T-cell (primary cell): ENCODE measurements at regions not wholly inside any gene's neighbourhood (a gene's known extent, or its start where the extent isn't known, plus 50 kb on each side); places are given as distances from the start of the nearest gene placed in this dataset.

ENCODE experiments used
- ATAC-seq, 4 experiments: fragments of 200-7000 bp in 3 of 4; fragments of 150-1000 bp in 1 of 4; cut with Tn5 transposase; replicated peaks in 1 of 4; 1 replicate in 3 of 4; 2 replicates in 1 of 4; pipeline ENCODE4 v1.10.0; 2021; ENCODE audit warnings: moderate library complexity in 3 of 4, mild to moderate bottlenecking in 2 of 4, moderate number of reproducible peaks in 1 of 4
- CTCF ChIA-PET, 2 donors: fragments of 300-600 bp; sonication (Branson Sonifier 250); formaldehyde crosslinking; loops; one replicate each; lab custom pipeline; 2022; ENCODE audit warnings: antibody characterized with exemption in 2 of 2; lab: Charles Lee
- POLR2A ChIA-PET, 2 donors: fragments of 300-600 bp; sonication (Branson Sonifier 250); formaldehyde crosslinking; loops; one replicate each; lab custom pipeline; 2022; ENCODE audit warnings: antibody characterized with exemption in 2 of 2; lab: Charles Lee
- DNase-seq, 35 experiments: peaks; one replicate each; pipeline versions ENCODE4 v3.0.0 to v3.0.0-alpha.2; 2013 to 2023
- H3K27ac ChIP-seq: one replicate; pipeline ENCODE4 v1.5.1; 2013; ENCODE audit warnings: low read length
- H3K27me3 ChIP-seq, 2 experiments: replicated peaks in 1 of 2; 1 replicate in 1 of 2; 2 replicates in 1 of 2; pipeline versions ENCODE4 v1.6.1 to v1.7.0; 2013; ENCODE audit warnings: low read length in 1 of 2, mixed read lengths in 1 of 2; ENCODE audit not compliant: control insufficient read depth in 2 of 2, insufficient read depth in 2 of 2; ENCODE audit errors: extremely low read depth in 1 of 2
- H3K36me3 ChIP-seq, 2 donors: 1 replicate in 1 of 2; 2 replicates in 1 of 2; pipeline versions ENCODE4 v1.6.1 to v1.7.0; 2013; ENCODE audit warnings: low read length in 1 of 2; ENCODE audit not compliant: control insufficient read depth in 2 of 2, insufficient read depth in 1 of 2; ENCODE audit errors: extremely low read depth in 1 of 2
- H3K4me1 ChIP-seq, 2 experiments: 1 replicate in 1 of 2; 2 replicates in 1 of 2; pipeline versions ENCODE4 v1.6.1 to v1.7.0; 2013; ENCODE audit warnings: low read length in 2 of 2, mixed read lengths in 1 of 2; ENCODE audit not compliant: insufficient read depth in 2 of 2, control insufficient read depth in 1 of 2; ENCODE audit errors: extremely low read depth in 1 of 2
- H3K4me3 ChIP-seq, 2 donors: 1 replicate in 1 of 2; 2 replicates in 1 of 2; pipeline versions ENCODE4 v1.5.1 to v1.7.0; 2013; ENCODE audit warnings: mild to moderate bottlenecking in 2 of 2, low read length in 1 of 2, moderate library complexity in 1 of 2; ENCODE audit not compliant: control insufficient read depth in 1 of 2; ENCODE audit errors: extremely low read depth in 1 of 2
- H3K9me3 ChIP-seq: 2 replicates; pipeline ENCODE4 v1.7.0; 2013
- H3K27ac Mint-ChIP-seq, 2 donors: one replicate each; pipeline ENCODE4 v1.8.0; 2020 to 2021; ENCODE audit warnings: mild to moderate bottlenecking in 2 of 2, mixed read lengths in 2 of 2
- H3K27me3 Mint-ChIP-seq, 2 donors: one replicate each; pipeline ENCODE4 v1.8.0; 2021 to 2022; ENCODE audit warnings: mixed read lengths in 2 of 2
- H3K36me3 Mint-ChIP-seq: one replicate; pipeline ENCODE4 v1.8.0; 2021; ENCODE audit warnings: mixed read lengths
- H3K4me1 Mint-ChIP-seq, 3 donors: one replicate each; pipeline ENCODE4 v1.8.0; 2020 to 2022; ENCODE audit warnings: mixed read lengths in 3 of 3, mild to moderate bottlenecking in 1 of 3
- H3K4me3 Mint-ChIP-seq, 3 donors: one replicate each; pipeline ENCODE4 v1.8.0; 2020 to 2022; ENCODE audit warnings: mild to moderate bottlenecking in 3 of 3, mixed read lengths in 3 of 3, moderate library complexity in 3 of 3
- H3K9me3 Mint-ChIP-seq, 3 donors: one replicate each; pipeline ENCODE4 v1.8.0; 2020 to 2022; ENCODE audit warnings: mixed read lengths in 3 of 3
- WGBS: methylation state at CpG from one replicate; pipeline ENCODE4 v1.1.5; 2013; ENCODE audit warnings: missing lambda C conversion rate; ENCODE audit not compliant: insufficient coverage; 5-methylcytosine and 5-hydroxymethylcytosine counted together

DNA sequence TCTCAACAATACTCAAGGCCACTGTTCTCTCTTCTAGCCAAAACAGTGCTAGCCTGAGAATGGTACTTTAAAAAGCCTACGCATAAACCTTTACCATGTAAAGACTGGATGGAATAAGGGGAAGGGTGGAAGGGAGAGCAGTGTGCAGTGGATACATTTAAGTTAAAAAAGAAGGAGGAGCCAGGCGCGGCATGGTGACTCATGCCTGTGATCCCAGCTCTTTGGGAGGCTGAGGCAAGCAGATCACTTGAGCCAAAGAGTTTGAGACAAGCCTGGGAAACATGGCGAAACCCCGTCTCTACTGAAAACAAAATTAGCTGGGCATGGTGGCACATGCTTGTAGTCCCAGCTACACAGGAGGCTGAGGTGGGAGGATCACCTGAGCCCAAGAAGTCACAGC, 127.7 kb upstream of the KIF2A start:
- ChIA-PET CTCF (no interaction called here), POLR2A (no interaction called here)
- Histone ChIP-seq H3K9me3 (no peaks in the 10 kb centered on the region), H3K4me3 (no peak overlapping the region), H3K4me1 (no peaks in the 10 kb centered on the region), H3K36me3 (no peaks in the 10 kb centered on the region), H3K27me3 (peaks cover 0 to 18% of the 10 kb centered on the region in 2 experiments), H3K27ac (no peak overlapping the region)
- DNase-seq (no peak), ATAC-seq (no peak)
- peaks cover 19 to 28% of the 10 kb centered on the region in 2 donors for H3K27me3 Mint-ChIP-seq
- H3K9me3 Mint-ChIP-seq = no peaks in the 10 kb centered on the region
- no peaks in the 10 kb centered on the region for H3K4me1 Mint-ChIP-seq
- H3K36me3 Mint-ChIP-seq = no peaks in the 10 kb centered on the region
- no peak overlapping the region for H3K27ac Mint-ChIP-seq
- 93% methylated on average over 4 of the region's 5 CpGs for WGBS
- no peak overlapping the region for H3K4me3 Mint-ChIP-seq

DNA sequence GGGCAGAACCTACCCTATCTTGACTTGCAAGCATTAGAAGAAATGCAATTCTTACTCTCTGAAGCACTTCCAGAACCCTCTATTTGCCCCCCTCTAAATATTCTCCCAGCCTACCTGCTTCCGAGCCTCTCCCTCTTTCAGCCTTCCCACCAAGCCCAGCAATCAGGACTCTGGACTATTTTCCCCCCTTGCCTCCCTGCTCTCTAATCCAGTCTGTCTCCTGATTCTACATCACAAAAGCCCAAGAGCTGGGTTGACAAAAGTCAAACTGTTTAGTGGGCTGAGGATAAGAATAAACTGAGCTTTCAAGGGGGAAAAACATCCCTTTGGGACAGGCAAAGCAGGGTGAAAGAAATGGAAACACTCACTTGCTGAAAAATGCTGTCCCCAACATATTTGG, 123.2 kb upstream of the KIF2A start:
- ATAC-seq = no peak

DNA sequence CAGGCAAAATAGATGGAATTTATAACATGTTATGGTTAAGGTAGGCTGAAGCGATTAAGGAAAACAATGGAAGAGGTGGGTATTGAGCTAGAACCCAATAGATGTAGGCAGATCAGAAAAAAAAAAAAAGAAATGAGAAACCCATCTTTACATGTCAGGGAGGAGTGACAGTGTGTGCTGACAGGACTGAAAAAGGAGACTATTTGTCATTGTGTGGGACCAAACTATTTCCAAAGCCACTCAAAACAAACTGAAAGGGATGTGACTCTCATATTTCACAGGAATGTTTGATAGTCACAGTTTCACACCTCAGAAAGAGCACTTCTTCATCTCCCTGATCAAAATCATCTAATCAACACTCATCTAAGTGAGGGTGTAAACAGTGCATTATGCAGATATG, 122.3 kb upstream of the KIF2A start:
- no peaks in the 10 kb centered on the region for H3K9me3 Mint-ChIP-seq
- Histone ChIP-seq H3K9me3 (no peaks in the 10 kb centered on the region), H3K36me3 (no peaks in the 10 kb centered on the region), H3K27ac (no peak overlapping the region), H3K4me1 (no peaks in the 10 kb centered on the region), H3K4me3 (no peak overlapping the region), H3K27me3 (peaks cover 0 to 8% of the 10 kb centered on the region in 2 experiments)
- no peak overlapping the region for H3K4me3 Mint-ChIP-seq
- no peak for DNase-seq
- peaks cover 10 to 32% of the 10 kb centered on the region in 2 donors for H3K27me3 Mint-ChIP-seq
- POLR2A ChIA-PET = interaction anchor here in 1 of 2 donors (0.6 kb wide), 1 partner anchor 9 kb away, joined by 4 read pairs; no protein-coding TSS in a partner anchor
- no peak for ATAC-seq
- no peaks in the 10 kb centered on the region for H3K4me1 Mint-ChIP-seq
- H3K36me3 Mint-ChIP-seq = no peaks in the 10 kb centered on the region
- no peak overlapping the region for H3K27ac Mint-ChIP-seq
- WGBS = no CpG with 5 or more reads among the region's 1 CpG
- CTCF ChIA-PET = no interaction called here

More for the DNA sequence above, 123.2 kb upstream of the KIF2A start:
- ChIA-PET POLR2A (no interaction called here), CTCF (no interaction called here)
- H3K4me1 ChIP-seq = no peaks in the 10 kb centered on the region
- H3K27ac ChIP-seq = no peak overlapping the region
- Mint-ChIP-seq H3K27ac (no peak overlapping the region), H3K9me3 (no peaks in the 10 kb centered on the region), H3K36me3 (no peaks in the 10 kb centered on the region), H3K4me1 (no peaks in the 10 kb centered on the region), H3K4me3 (no peak overlapping the region), H3K27me3 (peaks cover 17 to 41% of the 10 kb centered on the region in 2 donors)
- H3K36me3 ChIP-seq = no peaks in the 10 kb centered on the region
- H3K9me3 ChIP-seq = no peaks in the 10 kb centered on the region
- WGBS = 78% methylated on average over 1 of the region's 1 CpG
- DNase-seq = no peak
- H3K4me3 ChIP-seq = no peak overlapping the region
- H3K27me3 ChIP-seq = peaks cover 0 to 12% of the 10 kb centered on the region in 2 experiments

DNA sequence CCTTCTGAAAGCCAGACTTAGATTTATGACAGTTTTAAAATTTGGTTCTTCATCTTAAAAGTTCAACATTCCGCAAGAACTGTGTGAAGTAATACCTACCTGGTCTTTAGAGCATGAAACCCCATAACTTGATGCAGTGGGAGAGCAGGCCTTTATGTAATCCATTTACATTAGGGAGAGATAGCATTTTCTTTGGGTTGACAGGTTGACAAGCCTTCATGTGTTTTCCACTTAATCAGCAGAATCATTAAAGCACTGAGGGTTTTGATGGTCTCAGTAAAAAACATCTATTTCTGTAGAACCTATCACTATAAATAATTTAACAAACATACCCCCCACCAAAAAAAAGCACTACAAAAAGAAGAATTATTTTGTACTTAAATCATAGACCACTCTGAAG, 121.6 kb upstream of the KIF2A start:
- H3K27me3 Mint-ChIP-seq = peaks cover 9 to 25% of the 10 kb centered on the region in 2 donors
- WGBS = no CpG with 5 or more reads among the region's 1 CpG
- H3K9me3 ChIP-seq = no peaks in the 10 kb centered on the region
- H3K4me1 ChIP-seq = no peaks in the 10 kb centered on the region
- ATAC-seq = no peak
- no peaks in the 10 kb centered on the region for H3K36me3 Mint-ChIP-seq
- H3K27me3 ChIP-seq = peaks cover 0 to 8% of the 10 kb centered on the region in 2 experiments
- ChIA-PET POLR2A (interaction anchor here in 1 of 2 donors (0.6 kb wide), 1 partner anchor 695 kb away, joined by 3 read pairs; no protein-coding TSS in a partner anchor), CTCF (no interaction called here)
- no peak overlapping the region for H3K4me3 Mint-ChIP-seq
- H3K4me3 ChIP-seq = no peak overlapping the region
- DNase-seq = no peak
- H3K9me3 Mint-ChIP-seq = no peaks in the 10 kb centered on the region
- H3K27ac ChIP-seq = no peak overlapping the region
- no peak overlapping the region for H3K27ac Mint-ChIP-seq
- no peaks in the 10 kb centered on the region for H3K4me1 Mint-ChIP-seq
- no peaks in the 10 kb centered on the region for H3K36me3 ChIP-seq

DNA sequence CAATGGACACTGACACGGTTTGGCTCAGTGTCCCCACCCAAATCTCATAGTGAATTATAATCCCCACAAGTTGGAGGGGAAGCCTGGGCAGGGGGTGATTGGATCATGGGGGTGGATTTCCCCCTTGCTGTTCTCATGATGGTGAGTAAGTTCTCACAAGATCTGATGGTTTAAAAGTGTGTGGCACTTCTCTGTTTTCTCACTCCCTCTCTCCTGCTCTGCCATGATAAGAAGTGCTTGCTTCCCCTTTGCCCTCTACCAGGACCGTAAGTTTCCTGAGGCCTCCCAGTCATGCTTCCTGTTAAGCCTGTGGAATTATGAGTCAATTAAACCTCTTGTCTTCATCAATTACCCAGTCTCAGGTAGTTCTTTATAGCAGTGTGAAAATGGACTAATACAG, 115.8 kb upstream of the KIF2A start:
- Mint-ChIP-seq H3K27me3 (peaks cover 11 to 12% of the 10 kb centered on the region in 2 donors), H3K4me1 (no peaks in the 10 kb centered on the region), H3K36me3 (peaks cover 5% of the 10 kb centered on the region), H3K27ac (no peak overlapping the region), H3K9me3 (peaks cover 7 to 21% (median 13%) of the 10 kb centered on the region in 3 donors), H3K4me3 (no peak overlapping the region)
- no peaks in the 10 kb centered on the region for H3K36me3 ChIP-seq
- CTCF ChIA-PET = no interaction called here
- H3K4me1 ChIP-seq = no peaks in the 10 kb centered on the region
- DNase-seq = no peak
- no CpG with 5 or more reads among the region's 2 CpGs for WGBS
- POLR2A ChIA-PET = no interaction called here
- no peaks in the 10 kb centered on the region for H3K9me3 ChIP-seq
- no peak overlapping the region for H3K27ac ChIP-seq
- no peak overlapping the region for H3K4me3 ChIP-seq
- no peak for ATAC-seq
- H3K27me3 ChIP-seq = no peaks in the 10 kb centered on the region

DNA sequence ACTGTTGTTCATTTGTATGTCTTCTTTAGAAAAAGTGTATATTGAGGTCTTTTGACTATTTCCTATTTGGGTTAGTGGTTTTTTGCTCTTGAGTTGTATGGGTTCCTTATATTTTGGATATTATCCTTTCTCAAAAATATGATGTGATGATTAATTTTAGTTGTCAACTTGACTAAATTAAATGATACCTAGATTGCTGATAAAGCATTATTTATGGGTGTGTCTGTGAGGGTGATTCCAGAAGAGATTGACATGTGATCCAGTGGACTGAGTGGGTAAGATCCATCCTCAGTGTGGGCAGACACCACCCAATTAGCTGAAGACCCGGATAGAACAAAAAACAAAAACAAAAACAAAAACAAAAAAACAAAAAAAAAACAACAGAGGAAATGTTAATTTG, 115.1 kb upstream of the KIF2A start:
- H3K9me3 Mint-ChIP-seq = peaks cover 7 to 21% (median 13%) of the 10 kb centered on the region in 3 donors
- ChIA-PET POLR2A (no interaction called here), CTCF (no interaction called here)
- no peak overlapping the region for H3K27ac ChIP-seq
- ATAC-seq = no peak
- H3K36me3 ChIP-seq = no peaks in the 10 kb centered on the region
- H3K4me1 Mint-ChIP-seq = no peaks in the 10 kb centered on the region
- 29% methylated on average over 1 of the region's 1 CpG for WGBS
- DNase-seq = no peak
- no peaks in the 10 kb centered on the region for H3K4me1 ChIP-seq
- H3K36me3 Mint-ChIP-seq = peaks cover 5% of the 10 kb centered on the region
- H3K4me3 Mint-ChIP-seq = no peak overlapping the region
- no peaks in the 10 kb centered on the region for H3K9me3 ChIP-seq
- no peaks in the 10 kb centered on the region for H3K27me3 ChIP-seq
- no peak overlapping the region for H3K4me3 ChIP-seq
- H3K27ac Mint-ChIP-seq = no peak overlapping the region
- peaks cover 6 to 8% of the 10 kb centered on the region in 2 donors for H3K27me3 Mint-ChIP-seq

DNA sequence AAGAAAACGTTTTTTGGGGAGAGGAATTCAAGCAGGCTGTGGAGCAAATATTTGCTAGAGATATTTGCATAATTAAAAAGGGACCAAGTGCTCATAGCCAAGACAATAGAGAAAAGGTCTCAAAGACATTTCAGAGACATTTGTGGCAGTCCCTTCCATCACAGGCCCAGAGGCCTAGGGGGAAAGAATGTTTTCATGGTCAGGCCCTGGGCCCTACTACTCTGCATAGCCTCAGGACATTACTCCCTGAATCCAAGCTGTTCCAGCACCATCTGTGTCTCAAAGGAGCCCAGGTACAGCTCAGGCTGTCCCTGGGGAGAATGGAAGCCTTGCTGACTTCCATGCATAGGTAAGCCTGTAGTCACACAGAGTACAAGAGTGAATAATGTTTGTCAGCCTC, 113.0 kb upstream of the KIF2A start:
- H3K9me3 Mint-ChIP-seq = peaks cover 7 to 21% (median 13%) of the 10 kb centered on the region in 3 donors
- no peak for DNase-seq
- ChIA-PET POLR2A (interaction anchor here in 1 of 2 donors (0.6 to 0.7 kb wide), 2 partner anchors 10 to 771 kb away, joined by 3 to 4 read pairs; no protein-coding TSS in a partner anchor), CTCF (no interaction called here)
- Histone ChIP-seq H3K27me3 (no peaks in the 10 kb centered on the region), H3K4me3 (no peak overlapping the region), H3K9me3 (no peaks in the 10 kb centered on the region), H3K4me1 (no peaks in the 10 kb centered on the region), H3K27ac (no peak overlapping the region), H3K36me3 (no peaks in the 10 kb centered on the region)
- no peak overlapping the region for H3K4me3 Mint-ChIP-seq
- no peaks in the 10 kb centered on the region for H3K4me1 Mint-ChIP-seq
- H3K27ac Mint-ChIP-seq = no peak overlapping the region
- no peak for ATAC-seq
- H3K36me3 Mint-ChIP-seq = peaks cover 5% of the 10 kb centered on the region
- peaks cover 6 to 7% of the 10 kb centered on the region in 2 donors for H3K27me3 Mint-ChIP-seq
- no CpG with 5 or more reads among the region's 1 CpG for WGBS
